ENCODE measurements at regions not wholly inside any gene's neighbourhood (a gene's known extent, or its start where the extent isn't known, plus 50 kb on each side); places are given as distances from the start of the nearest gene placed in this dataset.

- H3K4me2 ChIP-seq (ENCODE audit: control insufficient read depth, extremely low read depth, insufficient read depth, low read depth, low read length): no peak overlapping the region
- H3K9me1 ChIP-seq (ENCODE audit: control insufficient read depth, extremely low read depth, insufficient read depth, low read length): no peaks in the 10 kb centered on the region
- DNase-seq (ENCODE audit: low read depth, low spot score): no peak
- H3K36me3 ChIP-seq (ENCODE audit: control insufficient read depth in 2 of 2, extremely low read depth in 1 of 2, insufficient read depth in 2 of 2, low read length in 2 of 2): no peaks in the 10 kb centered on the region
- no peak overlapping the region for H3K27ac ChIP-seq (ENCODE audit: control insufficient read depth, insufficient read depth, low read length)
- dilution Hi-C loops (cut with MboI; ENCODE audit: extremely low pct_ligation_motif_present, low sequenced_read_pairs): no loop called here
- H3K79me2 ChIP-seq (ENCODE audit: control insufficient read depth, insufficient read depth, low read length): no peaks in the 10 kb centered on the region
- no peak overlapping the region for H3K4me3 ChIP-seq (ENCODE audit: control insufficient read depth in 2 of 3, extremely low read depth in 1 of 3, insufficient read depth in 2 of 3, low read depth in 1 of 3, low read length in 3 of 3)
- peak; percentile 61 for FAIRE-seq
- H2AFZ ChIP-seq (ENCODE audit: control insufficient read depth, low read length): peak overlapping the region; percentile 33
- no peaks in the 10 kb centered on the region for H3K27me3 ChIP-seq (ENCODE audit: control insufficient read depth, extremely low read depth, insufficient read depth, low read length)
- TF ChIP-seq CTCF (optimal IDR thresholded peaks at IDR 0.05 in 1 of 3, IDR thresholded peaks at IDR 0.05 in 1 of 3, conservative IDR thresholded peaks at IDR 0.05 in 1 of 3; ENCODE audit: extremely low read depth in 1 of 3, insufficient read depth in 2 of 3, low read length in 3 of 3): no peak
- TF ChIP-seq EZH2 (IDR thresholded peaks at IDR 0.05; ENCODE audit: low read length): no peak
- H3K4me1 ChIP-seq (ENCODE audit: control insufficient read depth, extremely low read depth, insufficient read depth, low read length): peaks cover 31% of the 10 kb centered on the region
- no peaks in the 10 kb centered on the region for H4K20me1 ChIP-seq (ENCODE audit: control insufficient read depth, extremely low read depth, insufficient read depth, low read length)
- H3K9ac ChIP-seq (ENCODE audit: control insufficient read depth, extremely low read depth, insufficient read depth, low read length): no peak overlapping the region
- no peaks in the 10 kb centered on the region for H3K9me3 ChIP-seq (ENCODE audit: control insufficient read depth, low read depth, low read length)
Measured at GRCh38 chr3:30513374-30514152, 92.8 kb upstream of the TGFBR2 start.

DNA sequence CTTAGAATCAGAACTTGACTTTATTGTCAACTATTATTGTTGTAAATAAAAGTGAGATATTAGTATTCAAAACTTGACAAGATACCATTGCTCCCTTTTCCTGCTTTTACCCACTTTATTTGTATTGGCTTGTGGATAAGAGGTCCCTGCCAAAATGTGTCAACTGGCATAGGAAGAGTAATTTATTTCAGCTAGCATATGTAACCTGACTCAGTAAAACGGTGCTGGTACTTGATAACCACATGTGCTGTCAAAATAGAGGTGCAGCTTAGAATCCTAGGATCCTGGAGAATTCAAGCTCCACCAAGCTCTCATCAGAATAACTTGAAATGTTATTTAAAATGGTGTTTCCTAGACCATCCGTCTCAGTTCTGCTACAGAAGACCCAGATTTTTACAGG lies 90.2 kb upstream of the TGFBR2 start:
- Histone ChIP-seq H3K4me2 (ENCODE audit: control insufficient read depth, extremely low read depth, insufficient read depth, low read depth, low read length) (no peak overlapping the region), H3K4me1 (ENCODE audit: control insufficient read depth, extremely low read depth, insufficient read depth, low read length) (peaks cover 26% of the 10 kb centered on the region), H3K9me3 (ENCODE audit: control insufficient read depth, low read depth, low read length) (no peaks in the 10 kb centered on the region), H3K27me3 (ENCODE audit: control insufficient read depth, extremely low read depth, insufficient read depth, low read length) (no peaks in the 10 kb centered on the region), H2AFZ (ENCODE audit: control insufficient read depth, low read length) (no peak overlapping the region), H3K79me2 (ENCODE audit: control insufficient read depth, insufficient read depth, low read length) (no peaks in the 10 kb centered on the region), H3K9ac (ENCODE audit: control insufficient read depth, extremely low read depth, insufficient read depth, low read length) (no peak overlapping the region), H3K9me1 (ENCODE audit: control insufficient read depth, extremely low read depth, insufficient read depth, low read length) (no peaks in the 10 kb centered on the region), H4K20me1 (ENCODE audit: control insufficient read depth, extremely low read depth, insufficient read depth, low read length) (no peaks in the 10 kb centered on the region), H3K27ac (ENCODE audit: control insufficient read depth, insufficient read depth, low read length) (no peak overlapping the region), H3K4me3 (ENCODE audit: control insufficient read depth in 2 of 3, extremely low read depth in 1 of 3, insufficient read depth in 2 of 3, low read depth in 1 of 3, low read length in 3 of 3) (no peak overlapping the region), H3K36me3 (ENCODE audit: control insufficient read depth in 2 of 2, extremely low read depth in 1 of 2, insufficient read depth in 2 of 2, low read length in 2 of 2) (no peaks in the 10 kb centered on the region)
- dilution Hi-C loops (cut with MboI; ENCODE audit: extremely low pct_ligation_motif_present, low sequenced_read_pairs): no loop called here
- DNase-seq (ENCODE audit: low read depth, low spot score) (no peak), FAIRE-seq (peak; percentile 70)
- TF ChIP-seq CTCF (optimal IDR thresholded peaks at IDR 0.05 in 1 of 3, IDR thresholded peaks at IDR 0.05 in 1 of 3, conservative IDR thresholded peaks at IDR 0.05 in 1 of 3; ENCODE audit: extremely low read depth in 1 of 3, insufficient read depth in 2 of 3, low read length in 3 of 3) (no peak), EZH2 (IDR thresholded peaks at IDR 0.05; ENCODE audit: low read length) (no peak)
